Mammary epithelial cell (primary cell): ENCODE measurements at regions not wholly inside any gene's neighbourhood (a gene's known extent, or its start where the extent isn't known, plus 50 kb on each side); places are given as distances from the start of the nearest gene placed in this dataset.

Experiments used
- EZH2 ChIP-seq: IDR thresholded peaks from 2 replicates; pipeline ENCODE4 v1.6.1; 2012; ENCODE audit warnings: low read length, inconsistent platforms, borderline replicate concordance
- TF ChIP-seq, protein P1 (sequence below), 2 donors: IDR thresholded peaks in 1 of 2; conservative IDR thresholded peaks in 1 of 2; 2 replicates each; pipeline ENCODE4 v1.5.1; 2011 to 2012; ENCODE audit warnings: inconsistent platforms in 2 of 2, low read length in 2 of 2, mild to moderate bottlenecking in 2 of 2, control low read depth in 1 of 2, low read depth in 1 of 2; ENCODE audit not compliant: insufficient read depth in 1 of 2; ENCODE audit errors: extremely low read depth in 1 of 2

DNA sequence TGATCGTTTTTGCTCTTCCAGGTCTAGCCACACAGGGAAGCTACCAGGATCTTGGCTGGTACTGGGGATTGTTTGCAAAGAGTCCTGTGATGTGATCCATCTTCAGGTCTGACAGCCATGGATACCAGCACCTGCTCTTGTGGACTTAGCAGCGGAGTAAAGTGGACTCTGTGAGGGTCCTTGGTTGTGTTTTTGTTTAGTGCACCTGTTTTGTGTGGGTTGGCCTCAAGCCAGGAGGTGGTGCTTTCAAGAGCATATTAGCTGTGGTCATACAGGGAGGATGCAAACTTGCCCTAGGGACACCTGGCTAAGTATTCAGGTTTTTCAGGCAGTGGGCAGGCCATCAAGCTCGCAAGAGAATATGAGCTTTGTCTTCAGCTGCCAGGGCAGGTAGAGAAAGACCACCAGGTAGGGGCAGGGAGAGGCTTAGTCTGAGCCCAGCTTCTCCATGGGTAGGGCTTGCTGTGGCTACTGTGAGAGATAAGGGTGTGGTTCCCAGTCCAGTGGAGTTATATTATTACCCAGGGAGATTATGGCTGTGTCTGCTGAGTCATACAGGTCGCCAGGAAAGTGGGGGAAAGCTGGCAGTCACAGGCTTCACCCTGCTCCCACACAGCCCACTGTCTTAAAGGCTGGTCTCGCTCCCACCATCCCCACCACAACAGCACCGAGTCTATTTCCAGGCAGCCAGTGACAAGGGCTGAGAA lies 293.7 kb downstream of the PCDH18 start:
- TF ChIP-seq, protein P1, sequence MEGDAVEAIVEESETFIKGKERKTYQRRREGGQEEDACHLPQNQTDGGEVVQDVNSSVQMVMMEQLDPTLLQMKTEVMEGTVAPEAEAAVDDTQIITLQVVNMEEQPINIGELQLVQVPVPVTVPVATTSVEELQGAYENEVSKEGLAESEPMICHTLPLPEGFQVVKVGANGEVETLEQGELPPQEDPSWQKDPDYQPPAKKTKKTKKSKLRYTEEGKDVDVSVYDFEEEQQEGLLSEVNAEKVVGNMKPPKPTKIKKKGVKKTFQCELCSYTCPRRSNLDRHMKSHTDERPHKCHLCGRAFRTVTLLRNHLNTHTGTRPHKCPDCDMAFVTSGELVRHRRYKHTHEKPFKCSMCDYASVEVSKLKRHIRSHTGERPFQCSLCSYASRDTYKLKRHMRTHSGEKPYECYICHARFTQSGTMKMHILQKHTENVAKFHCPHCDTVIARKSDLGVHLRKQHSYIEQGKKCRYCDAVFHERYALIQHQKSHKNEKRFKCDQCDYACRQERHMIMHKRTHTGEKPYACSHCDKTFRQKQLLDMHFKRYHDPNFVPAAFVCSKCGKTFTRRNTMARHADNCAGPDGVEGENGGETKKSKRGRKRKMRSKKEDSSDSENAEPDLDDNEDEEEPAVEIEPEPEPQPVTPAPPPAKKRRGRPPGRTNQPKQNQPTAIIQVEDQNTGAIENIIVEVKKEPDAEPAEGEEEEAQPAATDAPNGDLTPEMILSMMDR (conservative IDR thresholded peaks at IDR 0.05 in 1 of 2, IDR thresholded peaks at IDR 0.05 in 1 of 2; ENCODE audit: extremely low read depth in 1 of 2, insufficient read depth in 1 of 2, low read depth in 1 of 2, low read length in 2 of 2): no peak
- TF ChIP-seq EZH2: no peak
